ENCODE measurements at regions not wholly inside any gene's neighbourhood (a gene's known extent, or its start where the extent isn't known, plus 50 kb on each side); places are given as distances from the start of the nearest gene placed in this dataset.

- TF ChIP-seq ZNF274 (IDR thresholded peaks at IDR 0.05; ENCODE audit: low read depth, low read length) (no peak), YY1 (IDR thresholded peaks at IDR 0.05; ENCODE audit: insufficient read depth, insufficient read length) (no peak)
Observed at GRCh38 chr10:28384557-28384956, 81.7 kb upstream of the MPP7 start.
